HL-60 (cell line): ENCODE measurements at regions not wholly inside any gene's neighbourhood (a gene's known extent, or its start where the extent isn't known, plus 50 kb on each side); places are given as distances from the start of the nearest gene placed in this dataset.

Experiments used
- GABPA ChIP-seq: IDR thresholded peaks from 2 replicates; pipeline ENCODE4 v1.6.1; 2012; ENCODE audit warnings: low read depth
- POLR2AphosphoS5 ChIP-seq: IDR thresholded peaks from 2 replicates; pipeline ENCODE4 v1.6.1; 2012; ENCODE audit warnings: low read depth
- SPI1 ChIP-seq: IDR thresholded peaks from 2 replicates; pipeline ENCODE4 v1.6.1; 2012; ENCODE audit warnings: low read depth, mild to moderate bottlenecking, borderline replicate concordance
- TF ChIP-seq, protein P1 (sequence below): IDR thresholded peaks from one replicate; pipeline ENCODE4 v1.5.1; 2011; ENCODE audit warnings: low read length, control low read depth, inconsistent platforms; ENCODE audit not compliant: insufficient read depth
- TF ChIP-seq, protein P2 (sequence below): IDR thresholded peaks from 2 replicates; pipeline ENCODE4 v1.6.1; 2012; ENCODE audit warnings: low read depth; ENCODE audit not compliant: insufficient replicate concordance

DNA sequence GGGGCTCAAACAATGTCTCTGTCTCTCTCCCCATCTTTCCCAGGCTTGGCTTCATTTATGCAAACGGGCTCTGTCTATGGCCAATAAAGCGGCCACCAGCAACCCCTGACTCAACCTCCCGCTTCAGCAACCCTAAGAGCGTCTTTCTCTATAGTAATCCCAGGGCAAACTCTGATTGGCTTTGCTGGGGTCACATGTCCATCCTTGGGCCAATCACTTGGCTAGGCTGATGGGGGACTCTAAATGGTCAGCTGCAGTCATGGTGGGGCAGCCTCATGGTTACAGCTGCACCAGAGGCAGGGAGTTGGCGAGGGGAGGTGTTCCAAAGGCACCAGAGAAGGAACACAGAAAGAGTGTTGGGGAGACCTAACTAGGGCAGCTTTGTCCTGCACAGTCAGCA is 68.5 kb upstream of the BLCAP start:
- TF ChIP-seq, protein P1, sequence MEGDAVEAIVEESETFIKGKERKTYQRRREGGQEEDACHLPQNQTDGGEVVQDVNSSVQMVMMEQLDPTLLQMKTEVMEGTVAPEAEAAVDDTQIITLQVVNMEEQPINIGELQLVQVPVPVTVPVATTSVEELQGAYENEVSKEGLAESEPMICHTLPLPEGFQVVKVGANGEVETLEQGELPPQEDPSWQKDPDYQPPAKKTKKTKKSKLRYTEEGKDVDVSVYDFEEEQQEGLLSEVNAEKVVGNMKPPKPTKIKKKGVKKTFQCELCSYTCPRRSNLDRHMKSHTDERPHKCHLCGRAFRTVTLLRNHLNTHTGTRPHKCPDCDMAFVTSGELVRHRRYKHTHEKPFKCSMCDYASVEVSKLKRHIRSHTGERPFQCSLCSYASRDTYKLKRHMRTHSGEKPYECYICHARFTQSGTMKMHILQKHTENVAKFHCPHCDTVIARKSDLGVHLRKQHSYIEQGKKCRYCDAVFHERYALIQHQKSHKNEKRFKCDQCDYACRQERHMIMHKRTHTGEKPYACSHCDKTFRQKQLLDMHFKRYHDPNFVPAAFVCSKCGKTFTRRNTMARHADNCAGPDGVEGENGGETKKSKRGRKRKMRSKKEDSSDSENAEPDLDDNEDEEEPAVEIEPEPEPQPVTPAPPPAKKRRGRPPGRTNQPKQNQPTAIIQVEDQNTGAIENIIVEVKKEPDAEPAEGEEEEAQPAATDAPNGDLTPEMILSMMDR: no peak
- TF ChIP-seq, protein P2, sequence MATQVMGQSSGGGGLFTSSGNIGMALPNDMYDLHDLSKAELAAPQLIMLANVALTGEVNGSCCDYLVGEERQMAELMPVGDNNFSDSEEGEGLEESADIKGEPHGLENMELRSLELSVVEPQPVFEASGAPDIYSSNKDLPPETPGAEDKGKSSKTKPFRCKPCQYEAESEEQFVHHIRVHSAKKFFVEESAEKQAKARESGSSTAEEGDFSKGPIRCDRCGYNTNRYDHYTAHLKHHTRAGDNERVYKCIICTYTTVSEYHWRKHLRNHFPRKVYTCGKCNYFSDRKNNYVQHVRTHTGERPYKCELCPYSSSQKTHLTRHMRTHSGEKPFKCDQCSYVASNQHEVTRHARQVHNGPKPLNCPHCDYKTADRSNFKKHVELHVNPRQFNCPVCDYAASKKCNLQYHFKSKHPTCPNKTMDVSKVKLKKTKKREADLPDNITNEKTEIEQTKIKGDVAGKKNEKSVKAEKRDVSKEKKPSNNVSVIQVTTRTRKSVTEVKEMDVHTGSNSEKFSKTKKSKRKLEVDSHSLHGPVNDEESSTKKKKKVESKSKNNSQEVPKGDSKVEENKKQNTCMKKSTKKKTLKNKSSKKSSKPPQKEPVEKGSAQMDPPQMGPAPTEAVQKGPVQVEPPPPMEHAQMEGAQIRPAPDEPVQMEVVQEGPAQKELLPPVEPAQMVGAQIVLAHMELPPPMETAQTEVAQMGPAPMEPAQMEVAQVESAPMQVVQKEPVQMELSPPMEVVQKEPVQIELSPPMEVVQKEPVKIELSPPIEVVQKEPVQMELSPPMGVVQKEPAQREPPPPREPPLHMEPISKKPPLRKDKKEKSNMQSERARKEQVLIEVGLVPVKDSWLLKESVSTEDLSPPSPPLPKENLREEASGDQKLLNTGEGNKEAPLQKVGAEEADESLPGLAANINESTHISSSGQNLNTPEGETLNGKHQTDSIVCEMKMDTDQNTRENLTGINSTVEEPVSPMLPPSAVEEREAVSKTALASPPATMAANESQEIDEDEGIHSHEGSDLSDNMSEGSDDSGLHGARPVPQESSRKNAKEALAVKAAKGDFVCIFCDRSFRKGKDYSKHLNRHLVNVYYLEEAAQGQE: no peak
- no peak for TF ChIP-seq SPI1
- TF ChIP-seq POLR2AphosphoS5: no peak
- no peak for TF ChIP-seq GABPA
